ENCODE measurements at regions not wholly inside any gene's neighbourhood (a gene's known extent, or its start where the extent isn't known, plus 50 kb on each side); places are given as distances from the start of the nearest gene placed in this dataset.
"Not testable (repeated sequence)": the region's sequence is repeated elsewhere in the genome, so short reads cannot be mapped to it uniquely, and the experiment has no call there.

- no peak for DNase-seq
- Histone ChIP-seq H3K9ac (ENCODE audit: low read length in 3 of 3) (no peak overlapping the region), H3K27ac (ENCODE audit: low read depth in 2 of 2, low read length in 2 of 2) (no peak overlapping the region), H3K4me3 (ENCODE audit: low read length in 3 of 3) (no peak overlapping the region), H3K4me1 (ENCODE audit: control insufficient read depth in 2 of 3, insufficient read depth in 2 of 3, low read depth in 1 of 3, low read length in 3 of 3) (no peaks in the 10 kb centered on the region), H3K9me3 (ENCODE audit: control insufficient read depth in 2 of 3, insufficient read depth in 1 of 3, low read length in 3 of 3) (no peaks in the 10 kb centered on the region), H3K36me3 (ENCODE audit: control insufficient read depth in 2 of 3, insufficient read depth in 3 of 3, low read length in 3 of 3) (no peaks in the 10 kb centered on the region), H3K27me3 (ENCODE audit: control insufficient read depth, insufficient read depth, low read length) (no peaks in the 10 kb centered on the region)
- no peak for FAIRE-seq
- TF ChIP-seq, protein P1, sequence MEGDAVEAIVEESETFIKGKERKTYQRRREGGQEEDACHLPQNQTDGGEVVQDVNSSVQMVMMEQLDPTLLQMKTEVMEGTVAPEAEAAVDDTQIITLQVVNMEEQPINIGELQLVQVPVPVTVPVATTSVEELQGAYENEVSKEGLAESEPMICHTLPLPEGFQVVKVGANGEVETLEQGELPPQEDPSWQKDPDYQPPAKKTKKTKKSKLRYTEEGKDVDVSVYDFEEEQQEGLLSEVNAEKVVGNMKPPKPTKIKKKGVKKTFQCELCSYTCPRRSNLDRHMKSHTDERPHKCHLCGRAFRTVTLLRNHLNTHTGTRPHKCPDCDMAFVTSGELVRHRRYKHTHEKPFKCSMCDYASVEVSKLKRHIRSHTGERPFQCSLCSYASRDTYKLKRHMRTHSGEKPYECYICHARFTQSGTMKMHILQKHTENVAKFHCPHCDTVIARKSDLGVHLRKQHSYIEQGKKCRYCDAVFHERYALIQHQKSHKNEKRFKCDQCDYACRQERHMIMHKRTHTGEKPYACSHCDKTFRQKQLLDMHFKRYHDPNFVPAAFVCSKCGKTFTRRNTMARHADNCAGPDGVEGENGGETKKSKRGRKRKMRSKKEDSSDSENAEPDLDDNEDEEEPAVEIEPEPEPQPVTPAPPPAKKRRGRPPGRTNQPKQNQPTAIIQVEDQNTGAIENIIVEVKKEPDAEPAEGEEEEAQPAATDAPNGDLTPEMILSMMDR (IDR thresholded peaks at IDR 0.05; ENCODE audit: borderline replicate concordance, extremely low read depth, insufficient read depth): no peak
- intact Hi-C loops (cut with DNase I): no loop called here
Observed at GRCh38 chr9:106218854-106219253, 524.5 kb downstream of the TMEM38B start.

DNA sequence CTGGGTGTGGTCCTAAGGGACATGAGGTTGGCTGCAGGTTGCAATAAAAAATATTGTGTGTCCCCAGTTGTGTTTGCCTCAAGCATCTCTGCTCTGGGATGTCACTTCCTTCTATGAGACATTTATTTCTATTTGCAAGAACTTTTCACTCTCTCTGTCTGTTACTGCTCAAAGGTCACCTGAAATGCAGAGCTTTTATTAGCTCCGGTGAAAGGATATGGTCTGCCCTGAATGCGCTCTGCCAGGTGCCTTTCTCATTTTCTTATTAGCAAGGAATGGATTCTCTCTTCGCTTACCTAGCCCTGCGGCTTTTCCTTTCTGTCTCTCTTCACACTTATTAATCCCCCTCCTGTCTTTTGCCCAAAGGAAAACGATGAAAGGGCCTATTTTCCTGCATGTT is 526.1 kb downstream of the TMEM38B start:
- no peaks in the 10 kb centered on the region for H3K9me3 ChIP-seq (ENCODE audit: control insufficient read depth in 2 of 3, insufficient read depth in 1 of 3, low read length in 3 of 3)
- H3K36me3 ChIP-seq (ENCODE audit: control insufficient read depth in 2 of 3, insufficient read depth in 3 of 3, low read length in 3 of 3): no peaks in the 10 kb centered on the region
- no peak for DNase-seq
- no peaks in the 10 kb centered on the region for H3K27me3 ChIP-seq (ENCODE audit: control insufficient read depth, insufficient read depth, low read length)
- FAIRE-seq: no peak
- H3K9ac ChIP-seq (ENCODE audit: low read length in 3 of 3): no peak overlapping the region
- no peak overlapping the region for H3K4me3 ChIP-seq (ENCODE audit: low read length in 3 of 3)
- intact Hi-C loops (cut with DNase I): no loop called here
- no peak overlapping the region for H3K27ac ChIP-seq (ENCODE audit: low read depth in 2 of 2, low read length in 2 of 2)
- TF ChIP-seq, protein P1 (IDR thresholded peaks at IDR 0.05; ENCODE audit: borderline replicate concordance, extremely low read depth, insufficient read depth): no peak
- no peaks in the 10 kb centered on the region for H3K4me1 ChIP-seq (ENCODE audit: control insufficient read depth in 2 of 3, insufficient read depth in 2 of 3, low read depth in 1 of 3, low read length in 3 of 3)

DNA sequence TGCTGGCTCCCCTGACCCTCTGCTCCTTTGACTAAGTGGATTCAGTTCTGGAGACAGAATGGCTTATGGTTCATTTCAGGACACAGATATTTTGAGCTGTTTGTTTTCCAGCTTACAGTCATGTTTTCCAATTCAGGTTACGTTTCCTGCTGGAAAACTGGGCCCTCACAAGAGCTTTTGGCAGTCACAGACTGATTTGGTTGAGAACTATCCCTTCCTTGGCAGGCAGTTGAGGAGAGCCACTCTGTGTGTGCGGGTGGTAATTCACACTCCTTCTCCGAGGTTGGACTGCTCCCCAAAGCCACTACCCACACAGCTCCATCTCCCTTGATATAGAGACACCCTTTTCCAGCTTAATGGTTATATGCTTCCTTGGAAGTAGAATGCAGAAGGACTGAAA is 534.5 kb downstream of the TMEM38B start:
- Histone ChIP-seq H3K9ac (ENCODE audit: low read length in 3 of 3) (no peak overlapping the region), H3K36me3 (ENCODE audit: control insufficient read depth in 2 of 3, insufficient read depth in 3 of 3, low read length in 3 of 3) (no peaks in the 10 kb centered on the region), H3K9me3 (ENCODE audit: control insufficient read depth in 2 of 3, insufficient read depth in 1 of 3, low read length in 3 of 3) (no peaks in the 10 kb centered on the region), H3K4me3 (ENCODE audit: low read length in 3 of 3) (no peak overlapping the region), H3K27me3 (ENCODE audit: control insufficient read depth, insufficient read depth, low read length) (no peaks in the 10 kb centered on the region), H3K27ac (ENCODE audit: low read depth in 2 of 2, low read length in 2 of 2) (no peak overlapping the region), H3K4me1 (ENCODE audit: control insufficient read depth in 2 of 3, insufficient read depth in 2 of 3, low read depth in 1 of 3, low read length in 3 of 3) (no peaks in the 10 kb centered on the region)
- DNase-seq (no peak), FAIRE-seq (no peak)
- TF ChIP-seq, protein P1 (IDR thresholded peaks at IDR 0.05; ENCODE audit: borderline replicate concordance, extremely low read depth, insufficient read depth): no peak
- intact Hi-C loops (cut with DNase I): no loop called here

- TF ChIP-seq, protein P1 (IDR thresholded peaks at IDR 0.05; ENCODE audit: borderline replicate concordance, extremely low read depth, insufficient read depth): no peak
- intact Hi-C loops (cut with DNase I): no loop called here
- no peak for FAIRE-seq
Observed at GRCh38 chr9:106233116-106233515, 538.8 kb downstream of the TMEM38B start.

DNA sequence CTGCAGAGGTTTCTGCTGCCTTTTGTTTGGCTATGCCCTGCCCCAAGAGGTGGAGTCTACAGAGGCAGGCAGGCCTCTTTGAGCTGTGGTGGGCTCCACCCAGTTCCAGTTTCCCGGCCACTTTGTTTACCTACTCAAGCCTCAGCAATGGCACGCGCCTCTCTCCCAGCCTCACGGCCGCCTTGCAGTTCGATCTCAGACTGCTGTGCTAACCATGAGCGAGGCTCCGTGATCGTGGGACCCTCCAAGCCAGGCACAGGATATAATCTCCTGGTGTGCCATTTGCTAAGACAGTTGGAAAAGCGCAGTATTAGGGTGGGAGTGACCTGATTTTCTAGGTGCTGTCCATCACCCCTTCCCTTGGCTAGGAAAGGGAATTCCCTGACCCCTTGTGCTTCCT is 566.6 kb downstream of the TMEM38B start:
- H3K27me3 ChIP-seq (ENCODE audit: control insufficient read depth, insufficient read depth, low read length); FAIRE-seq; H3K9me3 ChIP-seq (ENCODE audit: control insufficient read depth in 2 of 3, insufficient read depth in 1 of 3, low read length in 3 of 3); H3K4me3 ChIP-seq (ENCODE audit: low read length in 3 of 3); H3K27ac ChIP-seq (ENCODE audit: low read depth in 2 of 2, low read length in 2 of 2); intact Hi-C loops (cut with DNase I); H3K4me1 ChIP-seq (ENCODE audit: control insufficient read depth in 2 of 3, insufficient read depth in 2 of 3, low read depth in 1 of 3, low read length in 3 of 3); H3K9ac ChIP-seq (ENCODE audit: low read length in 3 of 3); H3K36me3 ChIP-seq (ENCODE audit: control insufficient read depth in 2 of 3, insufficient read depth in 3 of 3, low read length in 3 of 3): not testable (repeated sequence)
- peak in 1 of 5 donors; percentile 34 for DNase-seq

More at GRCh38 chr9:106233116-106233515, 538.8 kb downstream of the TMEM38B start:
- Histone ChIP-seq H3K9ac (ENCODE audit: low read length in 3 of 3) (no peak overlapping the region), H3K4me1 (ENCODE audit: control insufficient read depth in 2 of 3, insufficient read depth in 2 of 3, low read depth in 1 of 3, low read length in 3 of 3) (no peaks in the 10 kb centered on the region), H3K4me3 (ENCODE audit: low read length in 3 of 3) (no peak overlapping the region), H3K27me3 (ENCODE audit: control insufficient read depth, insufficient read depth, low read length) (no peaks in the 10 kb centered on the region), H3K27ac (ENCODE audit: low read depth in 2 of 2, low read length in 2 of 2) (no peak overlapping the region), H3K36me3 (ENCODE audit: control insufficient read depth in 2 of 3, insufficient read depth in 3 of 3, low read length in 3 of 3) (no peaks in the 10 kb centered on the region), H3K9me3 (ENCODE audit: control insufficient read depth in 2 of 3, insufficient read depth in 1 of 3, low read length in 3 of 3) (no peaks in the 10 kb centered on the region)
- no peak for DNase-seq

All from kidney (tissue), 13 donors.